ENCODE measurements at regions not wholly inside any gene's neighbourhood (a gene's known extent, or its start where the extent isn't known, plus 50 kb on each side); places are given as distances from the start of the nearest gene placed in this dataset.

DNA sequence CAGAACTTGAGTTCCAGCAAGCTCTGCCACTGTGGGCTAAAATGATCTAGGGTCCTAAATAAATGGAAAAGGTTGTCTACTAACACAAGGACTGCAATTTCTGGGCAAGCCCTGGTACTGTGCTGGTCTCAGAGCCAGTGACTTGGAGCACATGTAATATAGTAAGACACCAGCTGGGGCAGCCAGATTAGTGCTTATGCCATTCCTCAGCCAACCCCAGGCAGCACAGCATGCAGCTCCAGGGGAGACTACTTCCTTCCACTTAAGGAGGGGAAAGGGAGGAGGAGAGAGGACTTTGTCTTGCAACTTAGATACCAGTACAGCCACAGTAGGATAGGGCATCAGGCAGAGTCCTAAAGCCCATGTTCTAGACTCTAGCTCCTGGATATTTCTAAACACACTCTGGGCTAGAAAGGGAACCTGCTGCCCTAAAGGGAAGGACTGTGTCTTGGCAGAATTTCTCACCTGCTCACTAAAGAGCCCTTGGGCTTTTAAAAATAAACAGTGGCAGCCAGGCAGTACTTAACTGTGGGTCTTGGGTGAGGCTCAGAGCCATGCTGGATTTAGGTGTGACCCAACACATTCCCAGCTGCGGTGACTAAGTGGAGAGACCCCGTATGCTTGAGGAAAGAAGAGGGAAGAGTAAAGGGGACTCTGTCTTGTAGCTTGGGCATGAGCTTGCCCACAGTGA lies 223.7 kb upstream of the BCHE start:
- Histone ChIP-seq H3K4me1 (ENCODE audit: control insufficient read depth, low read length) (no peaks in the 10 kb centered on the region), H3K27me3 (ENCODE audit: control insufficient read depth, low read length) (no peaks in the 10 kb centered on the region), H3F3A (ENCODE audit: control insufficient read depth, insufficient read depth) (no peaks in the 10 kb centered on the region), H3K9me3 (ENCODE audit: control insufficient read depth, insufficient read depth, low read length) (no peaks in the 10 kb centered on the region), H3K27ac (ENCODE audit: low read depth, low read length) (no peak overlapping the region), H3K36me3 (ENCODE audit: control insufficient read depth, low read length) (no peaks in the 10 kb centered on the region), H3K79me2 (ENCODE audit: control insufficient read depth, low read length) (no peaks in the 10 kb centered on the region), H3K4me2 (ENCODE audit: low read length) (no peak overlapping the region), H3K9me2 (replicated peaks; ENCODE audit: control insufficient read depth, low read length) (no peaks in the 10 kb centered on the region), H4K20me1 (ENCODE audit: control insufficient read depth, insufficient read depth, low read depth, low read length) (no peaks in the 10 kb centered on the region), H3K4me3 (ENCODE audit: low read length) (no peak overlapping the region)
- TF ChIP-seq CTCF (IDR thresholded peaks at IDR 0.05; ENCODE audit: low read depth, low read length, poor library complexity, severe bottlenecking) (no peak), EZH2phosphoT487 (IDR thresholded peaks at IDR 0.05; ENCODE audit: borderline replicate concordance, low read length) (no peak)

DNA sequence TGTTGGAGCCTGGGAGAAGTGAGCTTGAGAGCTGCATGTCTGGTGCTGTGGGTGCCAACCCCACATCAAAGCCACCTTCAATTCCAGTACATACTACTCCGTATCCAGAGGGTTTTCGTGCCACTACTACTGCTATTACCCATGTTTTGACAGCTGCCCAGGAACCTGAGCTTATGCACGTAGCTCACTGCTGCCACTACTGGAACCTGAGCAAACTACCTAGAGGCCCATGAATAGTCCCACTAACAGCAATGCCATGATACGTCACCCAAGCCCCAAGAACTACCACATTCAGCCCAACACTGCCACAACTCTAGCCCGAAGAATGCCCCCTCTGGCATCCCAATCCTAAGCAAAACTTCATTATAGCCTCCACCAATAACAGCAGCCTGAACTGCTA lies 215.2 kb upstream of the BCHE start:
- Histone ChIP-seq H4K20me1 (ENCODE audit: control insufficient read depth, insufficient read depth, low read depth, low read length) (no peaks in the 10 kb centered on the region), H3K4me2 (ENCODE audit: low read length) (no peak overlapping the region), H3K27ac (ENCODE audit: low read depth, low read length) (no peak overlapping the region), H3K9me3 (ENCODE audit: control insufficient read depth, insufficient read depth, low read length) (no peaks in the 10 kb centered on the region), H3K9me2 (replicated peaks; ENCODE audit: control insufficient read depth, low read length) (no peaks in the 10 kb centered on the region), H3K79me2 (ENCODE audit: control insufficient read depth, low read length) (no peaks in the 10 kb centered on the region), H3F3A (ENCODE audit: control insufficient read depth, insufficient read depth) (no peaks in the 10 kb centered on the region), H3K27me3 (ENCODE audit: control insufficient read depth, low read length) (no peaks in the 10 kb centered on the region), H3K4me3 (ENCODE audit: low read length) (no peak overlapping the region), H3K36me3 (ENCODE audit: control insufficient read depth, low read length) (no peaks in the 10 kb centered on the region), H3K4me1 (ENCODE audit: control insufficient read depth, low read length) (no peaks in the 10 kb centered on the region)
- TF ChIP-seq EZH2phosphoT487 (IDR thresholded peaks at IDR 0.05; ENCODE audit: borderline replicate concordance, low read length) (no peak), CTCF (IDR thresholded peaks at IDR 0.05; ENCODE audit: low read depth, low read length, poor library complexity, severe bottlenecking) (no peak)

GRCh38 chr3:166029507-166029906 lies 192.3 kb upstream of the BCHE start:
- no peaks in the 10 kb centered on the region for H3K9me3 ChIP-seq (ENCODE audit: control insufficient read depth, insufficient read depth, low read length)
- H3K27ac ChIP-seq (ENCODE audit: low read depth, low read length), result no peak overlapping the region
- no peak overlapping the region for H3K4me2 ChIP-seq (ENCODE audit: low read length)
- no peaks in the 10 kb centered on the region for H3K9me2 ChIP-seq (replicated peaks; ENCODE audit: control insufficient read depth, low read length)
- no peaks in the 10 kb centered on the region for H3K36me3 ChIP-seq (ENCODE audit: control insufficient read depth, low read length)
- H3K79me2 ChIP-seq (ENCODE audit: control insufficient read depth, low read length), result no peaks in the 10 kb centered on the region
- no peaks in the 10 kb centered on the region for H3K27me3 ChIP-seq (ENCODE audit: control insufficient read depth, low read length)
- no peaks in the 10 kb centered on the region for H4K20me1 ChIP-seq (ENCODE audit: control insufficient read depth, insufficient read depth, low read depth, low read length)
- no peak overlapping the region for H3K4me3 ChIP-seq (ENCODE audit: low read length)
- H3K4me1 ChIP-seq (ENCODE audit: control insufficient read depth, low read length), result no peaks in the 10 kb centered on the region
- TF ChIP-seq CTCF (IDR thresholded peaks at IDR 0.05; ENCODE audit: low read depth, low read length, poor library complexity, severe bottlenecking), result no peak
- TF ChIP-seq EZH2phosphoT487 (IDR thresholded peaks at IDR 0.05; ENCODE audit: borderline replicate concordance, low read length), result no peak
- H3F3A ChIP-seq (ENCODE audit: control insufficient read depth, insufficient read depth), result no peaks in the 10 kb centered on the region
